Sigmoid colon (tissue), 6 donors: ENCODE measurements at regions not wholly inside any gene's neighbourhood (a gene's known extent, or its start where the extent isn't known, plus 50 kb on each side); places are given as distances from the start of the nearest gene placed in this dataset.

ENCODE experiments used
- DNase-seq: peaks from one replicate; pipeline ENCODE4 v3.0.0-alpha.2; 2019
- H3K27ac ChIP-seq, 4 donors: fragments of 200-600 bp; sonication (generic); one replicate each; pipeline ENCODE4 v1.5.1; 2016 to 2019; ENCODE audit warnings: mild to moderate bottlenecking in 1 of 4
- H3K27me3 ChIP-seq, 3 donors: fragments of 200-600 bp; sonication (generic); one replicate each; pipeline ENCODE4 v1.5.1; 2019; ENCODE audit warnings: mild to moderate bottlenecking in 1 of 3
- H3K36me3 ChIP-seq, 4 donors: fragments of 200-600 bp; sonication (generic); one replicate each; pipeline ENCODE4 v1.5.1; 2016 to 2019
- H3K4me1 ChIP-seq, 4 donors: fragments of 200-600 bp; sonication (generic); one replicate each; pipeline ENCODE4 v1.5.1; 2017 to 2019
- H3K4me3 ChIP-seq, 4 donors: fragments of 200-600 bp; sonication (generic); one replicate each; pipeline ENCODE4 v1.5.1; 2017 to 2019; ENCODE audit warnings: mild to moderate bottlenecking in 2 of 4, moderate library complexity in 1 of 4
- H3K9me3 ChIP-seq, 4 donors: fragments of 200-600 bp in 3 of 4; sonication (generic) in 3 of 4; one replicate each; pipeline versions ENCODE4 v1.5.1 to v1.6.1; 2013 to 2019
- CTCF ChIP-seq, 4 experiments: fragments of 450-650 bp in 3 of 4; fragments of 200-600 bp in 1 of 4; IDR thresholded peaks; one replicate each; pipeline ENCODE4 v1.5.1; 2016 to 2019; ENCODE audit warnings: antibody characterized with exemption in 4 of 4, mild to moderate bottlenecking in 3 of 4, moderate library complexity in 2 of 4
- EP300 ChIP-seq, 4 donors: sonication (generic); formaldehyde crosslinking; IDR thresholded peaks; one replicate each; pipeline ENCODE4 v1.6.1; 2017; ENCODE audit warnings: antibody characterized with exemption in 4 of 4
- POLR2A ChIP-seq, 2 donors: fragments of 450-650 bp; IDR thresholded peaks; one replicate each; pipeline ENCODE4 v1.6.1; 2016; ENCODE audit warnings: antibody characterized with exemption in 2 of 2, mild to moderate bottlenecking in 2 of 2, moderate library complexity in 2 of 2
- POLR2AphosphoS5 ChIP-seq, 4 donors: sonication (generic); formaldehyde crosslinking; IDR thresholded peaks; one replicate each; pipeline ENCODE4 v1.6.1; 2017; ENCODE audit warnings: antibody characterized with exemption in 4 of 4
- WGBS, 2 donors: extraction: QIAGEN DNeasy Blood & Tissue Kit; methylation state at CpG; one replicate each; pipeline ENCODE4 v1.1.7; 2013; 5-methylcytosine and 5-hydroxymethylcytosine counted together
- intact Hi-C: fragments of 100-400 bp; cut with DNase I; formaldehyde crosslinking; loops from one replicate; pipeline ENCODE4 v1.15.1; 2023
- donor health status: healthy with polysubstance abuse.
- donor health status: healthy.

GRCh38 chr3:81394651-81395524 lies 366.6 kb downstream of the GBE1 start:
- no peak for TF ChIP-seq EP300 (IDR thresholded peaks at IDR 0.05)
- no peak for TF ChIP-seq POLR2A (IDR thresholded peaks at IDR 0.05)
- TF ChIP-seq POLR2AphosphoS5 (IDR thresholded peaks at IDR 0.05) = no peak
- TF ChIP-seq CTCF (IDR thresholded peaks at IDR 0.05) = no peak
- H3K27ac ChIP-seq = no peak overlapping the region
- no peak for DNase-seq
- H3K4me1 ChIP-seq = no peaks in the 10 kb centered on the region
- H3K9me3 ChIP-seq = no peaks in the 10 kb centered on the region
- 74 to 79% methylated on average over 4 of the region's 4 CpGs for WGBS, 2 donors
- H3K4me3 ChIP-seq = no peak overlapping the region
- H3K27me3 ChIP-seq = no peaks in the 10 kb centered on the region
- intact Hi-C loops = no loop called here
- no peaks in the 10 kb centered on the region for H3K36me3 ChIP-seq

DNA sequence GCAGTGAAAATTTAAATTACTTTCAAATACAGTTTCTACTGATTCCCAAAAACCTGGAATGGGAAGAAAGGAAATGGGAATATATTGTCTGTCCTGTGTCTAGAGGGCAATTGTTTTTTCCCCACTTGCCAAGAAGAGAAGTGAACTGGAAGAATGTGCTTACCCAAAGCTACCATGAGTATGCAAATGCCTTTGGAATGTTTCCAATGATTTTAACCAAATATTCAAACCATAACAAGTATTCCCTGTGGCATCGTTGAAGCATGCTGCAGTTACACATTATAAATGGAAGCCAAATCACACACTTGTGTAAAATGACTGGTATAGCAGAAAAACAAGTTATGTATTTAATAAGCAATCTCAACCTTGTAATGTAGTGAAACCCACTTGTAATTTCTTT lies 368.2 kb downstream of the GBE1 start:
- H3K36me3 ChIP-seq = no peaks in the 10 kb centered on the region
- no peaks in the 10 kb centered on the region for H3K9me3 ChIP-seq
- no peak overlapping the region for H3K27ac ChIP-seq
- no peaks in the 10 kb centered on the region for H3K27me3 ChIP-seq
- H3K4me3 ChIP-seq = no peak overlapping the region
- intact Hi-C loops = no loop called here
- TF ChIP-seq POLR2AphosphoS5 (IDR thresholded peaks at IDR 0.05) = no peak
- TF ChIP-seq CTCF (IDR thresholded peaks at IDR 0.05) = no peak
- no peak for TF ChIP-seq POLR2A (IDR thresholded peaks at IDR 0.05)
- no peak for TF ChIP-seq EP300 (IDR thresholded peaks at IDR 0.05)
- DNase-seq = no peak
- WGBS, 2 donors = 29 to 61% methylated on average over 1 of the region's 1 CpG
- no peaks in the 10 kb centered on the region for H3K4me1 ChIP-seq

DNA sequence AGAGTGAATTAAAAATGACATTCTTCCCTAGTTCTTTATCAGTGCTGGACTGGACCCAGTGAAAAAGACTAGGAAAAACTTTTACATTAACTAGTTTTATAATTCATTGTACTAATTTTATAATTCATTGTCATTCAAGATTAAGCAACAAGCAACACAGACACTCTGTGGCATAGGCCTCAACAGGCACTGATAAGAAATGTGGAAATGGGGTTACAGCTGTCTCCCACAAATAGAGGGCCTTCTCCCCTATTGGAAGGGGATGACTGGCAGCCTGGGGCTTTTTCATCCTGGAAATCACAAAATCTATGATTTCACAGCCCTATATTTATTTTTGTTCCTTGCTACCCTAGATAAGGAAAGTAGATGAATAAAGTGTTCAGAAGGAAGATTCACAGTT lies 370.6 kb downstream of the GBE1 start:
- intact Hi-C loops = no loop called here
- H3K4me3 ChIP-seq = no peak overlapping the region
- H3K36me3 ChIP-seq = no peaks in the 10 kb centered on the region
- H3K4me1 ChIP-seq = no peaks in the 10 kb centered on the region
- DNase-seq = no peak
- no peaks in the 10 kb centered on the region for H3K9me3 ChIP-seq
- H3K27me3 ChIP-seq = no peaks in the 10 kb centered on the region
- H3K27ac ChIP-seq = no peak overlapping the region
- no peak for TF ChIP-seq EP300 (IDR thresholded peaks at IDR 0.05)

DNA sequence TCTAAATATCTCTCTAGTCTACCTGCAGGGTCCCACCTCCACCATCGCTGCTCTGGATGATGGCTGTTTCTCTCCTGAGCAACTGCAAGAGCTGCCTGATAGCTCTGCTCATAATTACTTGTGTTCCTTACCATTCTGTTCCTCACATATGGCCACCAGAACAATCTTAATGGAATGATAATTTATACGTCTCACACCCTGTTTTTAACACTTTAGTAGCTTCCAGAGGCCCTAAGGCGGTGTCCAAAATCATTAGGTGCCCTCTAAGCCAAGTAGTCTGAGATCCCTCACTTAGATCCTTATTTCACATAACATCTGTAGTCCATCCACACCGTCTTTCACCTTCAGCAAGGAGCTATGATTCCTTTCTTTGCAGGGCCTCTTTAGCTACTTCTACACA lies 373.3 kb downstream of the GBE1 start:
- no peaks in the 10 kb centered on the region for H3K4me1 ChIP-seq
- no peak for DNase-seq
- no peaks in the 10 kb centered on the region for H3K27me3 ChIP-seq
- no peaks in the 10 kb centered on the region for H3K36me3 ChIP-seq
- 82 to 86% methylated on average over 4 of the region's 4 CpGs for WGBS, 2 donors
- TF ChIP-seq POLR2AphosphoS5 (IDR thresholded peaks at IDR 0.05) (no peak), EP300 (IDR thresholded peaks at IDR 0.05) (no peak), POLR2A (IDR thresholded peaks at IDR 0.05) (no peak), CTCF (IDR thresholded peaks at IDR 0.05) (no peak)
- intact Hi-C loops = no loop called here
- no peak overlapping the region for H3K4me3 ChIP-seq
- no peak overlapping the region for H3K27ac ChIP-seq
- no peaks in the 10 kb centered on the region for H3K9me3 ChIP-seq

GRCh38 chr3:81382470-81382869 lies 379.0 kb downstream of the GBE1 start:
- no peaks in the 10 kb centered on the region for H3K9me3 ChIP-seq
- intact Hi-C loops = no loop called here
- H3K4me1 ChIP-seq = no peaks in the 10 kb centered on the region
- no peaks in the 10 kb centered on the region for H3K36me3 ChIP-seq
- H3K27me3 ChIP-seq = no peaks in the 10 kb centered on the region
- no peak for TF ChIP-seq CTCF (IDR thresholded peaks at IDR 0.05)
- no peak for TF ChIP-seq EP300 (IDR thresholded peaks at IDR 0.05)
- TF ChIP-seq POLR2A (IDR thresholded peaks at IDR 0.05) = no peak
- TF ChIP-seq POLR2AphosphoS5 (IDR thresholded peaks at IDR 0.05) = no peak
- H3K4me3 ChIP-seq = no peak overlapping the region
- no peak for DNase-seq
- H3K27ac ChIP-seq = no peak overlapping the region
- 81 to 90% methylated on average over 1 of the region's 1 CpG for WGBS, 2 donors
